Type B pancreatic cell (in vitro differentiated cells): ENCODE measurements at regions not wholly inside any gene's neighbourhood (a gene's known extent, or its start where the extent isn't known, plus 50 kb on each side); places are given as distances from the start of the nearest gene placed in this dataset.
A peak's percentile ranks its signal among the peaks of the same experiment; 100 is the strongest.

Source experiments
- DNase-seq: peaks from one replicate; pipeline ENCODE4 v3.0.0; 2021; ENCODE audit warnings: mixed read lengths; ENCODE audit not compliant: unreplicated experiment; ENCODE audit errors: extremely low spot score
- H3K27ac Mint-ChIP-seq: 2 replicates; pipeline ENCODE4 v1.8.0; 2021; ENCODE audit warnings: mild to moderate bottlenecking, mixed read lengths
- H3K27me3 Mint-ChIP-seq: 2 replicates; pipeline ENCODE4 v1.8.0; 2021; ENCODE audit warnings: mixed read lengths
- H3K36me3 Mint-ChIP-seq: 2 replicates; pipeline ENCODE4 v1.8.0; 2021; ENCODE audit warnings: mixed read lengths
- H3K4me1 Mint-ChIP-seq: one replicate; pipeline ENCODE4 v1.8.0; 2021; ENCODE audit warnings: mixed read lengths; ENCODE audit not compliant: unreplicated experiment
- H3K4me3 Mint-ChIP-seq: 2 replicates; pipeline ENCODE4 v1.8.0; 2021; ENCODE audit warnings: mild to moderate bottlenecking, mixed read lengths
- H3K9me3 Mint-ChIP-seq: 2 replicates; pipeline ENCODE4 v1.8.0; 2021; ENCODE audit warnings: mixed read lengths
- TF ChIP-seq, protein P1 (sequence below): fragments of 200-600 bp; sonication (generic); conservative IDR thresholded peaks from 2 replicates; pipeline ENCODE4 v1.5.0; 2021; ENCODE audit warnings: antibody characterized with exemption, mild to moderate bottlenecking

DNA sequence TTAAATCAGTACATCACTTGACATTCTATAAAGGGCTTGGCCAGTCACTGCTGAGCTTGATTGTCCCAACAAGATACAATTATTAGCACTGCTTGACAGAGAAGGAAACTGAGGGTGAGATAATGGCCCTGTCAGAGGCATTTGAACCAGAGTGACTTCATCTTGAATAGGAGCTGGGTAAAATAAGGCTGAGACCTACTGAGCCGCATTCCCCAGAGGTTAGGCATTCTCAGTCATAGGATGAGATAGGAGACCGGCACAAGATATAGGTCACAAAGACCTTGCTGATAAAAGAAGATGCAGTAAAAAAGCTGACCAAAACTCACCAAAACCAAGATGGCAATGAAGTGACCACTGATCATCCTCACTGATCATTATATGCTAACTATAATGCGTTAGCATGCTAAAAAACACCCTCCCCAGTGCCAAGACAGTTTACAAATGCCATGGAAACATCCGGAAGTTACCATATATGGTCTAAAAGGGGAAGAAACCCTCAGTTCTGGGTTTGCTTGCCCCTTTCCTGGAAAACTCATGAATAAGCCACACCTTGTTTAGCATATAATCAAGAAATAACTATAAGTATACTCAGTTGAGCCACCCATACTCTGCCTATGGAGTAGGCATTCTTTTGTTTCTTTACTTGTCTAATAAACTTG is 239.1 kb upstream of the SETMAR start:
- H3K27me3 Mint-ChIP-seq = no peaks in the 10 kb centered on the region
- no peaks in the 10 kb centered on the region for H3K9me3 Mint-ChIP-seq
- TF ChIP-seq, protein P1, sequence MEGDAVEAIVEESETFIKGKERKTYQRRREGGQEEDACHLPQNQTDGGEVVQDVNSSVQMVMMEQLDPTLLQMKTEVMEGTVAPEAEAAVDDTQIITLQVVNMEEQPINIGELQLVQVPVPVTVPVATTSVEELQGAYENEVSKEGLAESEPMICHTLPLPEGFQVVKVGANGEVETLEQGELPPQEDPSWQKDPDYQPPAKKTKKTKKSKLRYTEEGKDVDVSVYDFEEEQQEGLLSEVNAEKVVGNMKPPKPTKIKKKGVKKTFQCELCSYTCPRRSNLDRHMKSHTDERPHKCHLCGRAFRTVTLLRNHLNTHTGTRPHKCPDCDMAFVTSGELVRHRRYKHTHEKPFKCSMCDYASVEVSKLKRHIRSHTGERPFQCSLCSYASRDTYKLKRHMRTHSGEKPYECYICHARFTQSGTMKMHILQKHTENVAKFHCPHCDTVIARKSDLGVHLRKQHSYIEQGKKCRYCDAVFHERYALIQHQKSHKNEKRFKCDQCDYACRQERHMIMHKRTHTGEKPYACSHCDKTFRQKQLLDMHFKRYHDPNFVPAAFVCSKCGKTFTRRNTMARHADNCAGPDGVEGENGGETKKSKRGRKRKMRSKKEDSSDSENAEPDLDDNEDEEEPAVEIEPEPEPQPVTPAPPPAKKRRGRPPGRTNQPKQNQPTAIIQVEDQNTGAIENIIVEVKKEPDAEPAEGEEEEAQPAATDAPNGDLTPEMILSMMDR = no peak
- no peak for DNase-seq
- H3K4me1 Mint-ChIP-seq = peaks cover 31% of the 10 kb centered on the region
- H3K36me3 Mint-ChIP-seq = no peaks in the 10 kb centered on the region
- H3K27ac Mint-ChIP-seq = peak overlapping the region; percentile 25
- H3K4me3 Mint-ChIP-seq = no peak overlapping the region

DNA sequence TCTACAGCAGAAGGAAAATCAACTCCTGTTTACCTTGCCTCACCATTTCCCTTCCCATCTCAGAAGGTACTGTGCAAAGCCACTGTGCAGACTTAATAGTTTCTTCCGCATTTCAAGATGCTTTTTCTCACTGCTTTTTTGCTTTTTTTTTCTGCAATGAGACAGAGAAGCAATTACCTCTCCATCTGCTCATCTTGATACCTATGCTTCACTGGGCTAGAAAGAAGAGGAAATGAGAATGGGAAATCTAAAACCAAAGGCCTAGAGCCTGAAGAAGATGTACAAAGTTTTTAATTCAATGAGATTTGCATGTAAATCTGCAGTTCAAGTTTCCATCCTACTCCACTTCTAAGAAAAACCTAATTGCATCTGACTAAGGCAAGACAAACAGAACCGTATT is 238.1 kb upstream of the SETMAR start:
- TF ChIP-seq, protein P1 = no peak
- H3K9me3 Mint-ChIP-seq = no peaks in the 10 kb centered on the region
- DNase-seq = no peak
- peaks cover 32% of the 10 kb centered on the region for H3K4me1 Mint-ChIP-seq
- H3K36me3 Mint-ChIP-seq = no peaks in the 10 kb centered on the region
- H3K27me3 Mint-ChIP-seq = no peaks in the 10 kb centered on the region
- H3K27ac Mint-ChIP-seq = no peak overlapping the region
- H3K4me3 Mint-ChIP-seq = no peak overlapping the region

DNA sequence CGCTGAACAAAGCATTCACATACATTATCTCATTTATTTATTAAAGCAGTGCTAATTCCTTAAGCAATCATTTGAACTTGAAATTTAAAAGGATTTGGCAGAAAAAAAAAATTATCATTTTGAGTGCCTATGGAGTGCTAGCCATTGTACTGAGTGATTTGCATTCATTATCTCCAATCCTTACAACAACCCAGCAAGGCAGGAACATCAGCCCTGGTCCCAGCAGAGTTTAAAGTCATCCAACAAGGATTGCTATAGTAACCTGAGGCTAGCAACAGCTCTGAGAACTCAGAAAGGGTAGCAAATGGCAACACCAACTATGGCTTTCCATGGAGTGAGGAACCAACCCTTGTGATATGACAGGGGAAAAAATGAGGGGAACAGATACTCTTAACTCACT is 237.6 kb upstream of the SETMAR start:
- TF ChIP-seq, protein P1 = no peak
- Mint-ChIP-seq H3K27ac (no peak overlapping the region), H3K4me1 (peaks cover 27% of the 10 kb centered on the region), H3K9me3 (no peaks in the 10 kb centered on the region), H3K4me3 (no peak overlapping the region), H3K36me3 (no peaks in the 10 kb centered on the region), H3K27me3 (no peaks in the 10 kb centered on the region)
- no peak for DNase-seq

DNA sequence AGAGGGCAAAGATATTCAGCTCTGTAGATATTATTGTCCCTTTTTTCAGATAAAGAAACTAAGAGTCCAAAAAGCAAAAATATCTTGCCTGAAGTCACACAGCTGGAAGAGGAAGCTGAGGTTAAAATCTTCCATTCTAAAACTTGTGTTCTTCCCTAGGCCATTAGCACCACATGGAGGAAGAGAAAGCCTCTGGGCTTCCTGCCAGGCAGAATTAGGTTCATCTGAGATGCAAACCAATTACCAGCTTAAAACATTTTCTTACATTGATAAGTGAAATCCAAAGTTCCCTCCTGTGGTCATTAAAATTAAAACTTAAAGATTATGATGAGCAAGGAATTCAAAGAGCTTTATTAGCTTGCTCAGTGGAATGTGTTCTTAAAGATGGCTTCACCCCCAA is 235.3 kb upstream of the SETMAR start:
- peaks cover 6% of the 10 kb centered on the region for H3K9me3 Mint-ChIP-seq
- TF ChIP-seq, protein P1 = no peak
- no peaks in the 10 kb centered on the region for H3K36me3 Mint-ChIP-seq
- H3K27me3 Mint-ChIP-seq = no peaks in the 10 kb centered on the region
- H3K4me1 Mint-ChIP-seq = peaks cover 27% of the 10 kb centered on the region
- H3K4me3 Mint-ChIP-seq = no peak overlapping the region
- H3K27ac Mint-ChIP-seq = no peak overlapping the region
- no peak for DNase-seq

DNA sequence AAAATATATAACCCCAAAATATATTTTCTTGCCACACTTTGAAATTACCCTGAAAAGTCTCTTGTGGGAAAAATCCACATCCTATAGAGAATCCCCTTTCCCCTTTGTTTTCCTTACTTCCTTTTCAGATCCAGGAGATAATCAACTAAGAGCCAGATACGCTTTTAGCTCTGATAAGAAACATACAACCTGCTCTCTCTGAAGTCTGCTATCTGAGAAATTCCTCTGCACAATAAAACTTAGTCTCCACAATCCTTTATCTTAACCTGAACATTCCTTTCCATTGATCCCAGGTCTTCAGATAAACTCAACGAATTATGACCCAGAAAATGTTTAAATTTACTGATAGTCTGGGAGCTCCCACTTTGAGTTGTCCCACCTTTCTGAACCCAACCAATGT is 233.4 kb upstream of the SETMAR start:
- peaks cover 23% of the 10 kb centered on the region for H3K4me1 Mint-ChIP-seq
- no peaks in the 10 kb centered on the region for H3K27me3 Mint-ChIP-seq
- no peak for DNase-seq
- H3K4me3 Mint-ChIP-seq = no peak overlapping the region
- H3K36me3 Mint-ChIP-seq = no peaks in the 10 kb centered on the region
- H3K27ac Mint-ChIP-seq = no peak overlapping the region
- TF ChIP-seq, protein P1 = no peak
- H3K9me3 Mint-ChIP-seq = peaks cover 7% of the 10 kb centered on the region
